Right lobe of liver (tissue), 4 donors: ENCODE measurements at regions not wholly inside any gene's neighbourhood (a gene's known extent, or its start where the extent isn't known, plus 50 kb on each side); places are given as distances from the start of the nearest gene placed in this dataset.

Experiments used
- POLR2A ChIP-seq: fragments of 450-650 bp; IDR thresholded peaks from one replicate; pipeline ENCODE4 v1.6.1; 2017; ENCODE audit warnings: antibody characterized with exemption, mild to moderate bottlenecking
- TF ChIP-seq, protein P1 (sequence below), 4 donors: fragments of 200-600 bp in 3 of 4; fragments of 450-650 bp in 1 of 4; IDR thresholded peaks; one replicate each; pipeline versions ENCODE4 v1.5.1 to v1.8.0; 2016 to 2022; ENCODE audit warnings: antibody characterized with exemption in 4 of 4, mild to moderate bottlenecking in 2 of 4
- donor health status: DM: no; HTN: no; CAD: no.
- donor health status: DM: no; HTN: no; CAD: no.
- donor health status: DM: no; HTN: yes; CAD: no.

DNA sequence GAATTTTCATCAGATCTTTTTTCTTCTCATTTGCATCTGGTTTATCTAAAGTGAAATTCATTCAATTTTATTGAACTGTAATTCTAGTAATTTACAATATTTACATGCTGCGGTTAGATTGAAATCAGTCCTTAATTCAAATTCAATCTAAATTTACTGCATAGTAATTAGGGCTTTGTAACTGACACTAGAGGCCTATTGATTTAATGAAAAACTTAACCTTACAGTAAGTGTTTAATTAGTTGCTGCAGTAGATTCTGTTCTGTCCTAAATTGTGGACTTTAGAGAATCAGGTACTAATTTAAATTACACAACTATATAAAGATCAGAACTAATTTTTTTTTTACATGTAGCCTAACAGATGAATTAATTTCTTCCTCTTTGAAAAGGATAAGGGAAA lies 758.8 kb upstream of the TENM3 start:
- TF ChIP-seq, protein P1, sequence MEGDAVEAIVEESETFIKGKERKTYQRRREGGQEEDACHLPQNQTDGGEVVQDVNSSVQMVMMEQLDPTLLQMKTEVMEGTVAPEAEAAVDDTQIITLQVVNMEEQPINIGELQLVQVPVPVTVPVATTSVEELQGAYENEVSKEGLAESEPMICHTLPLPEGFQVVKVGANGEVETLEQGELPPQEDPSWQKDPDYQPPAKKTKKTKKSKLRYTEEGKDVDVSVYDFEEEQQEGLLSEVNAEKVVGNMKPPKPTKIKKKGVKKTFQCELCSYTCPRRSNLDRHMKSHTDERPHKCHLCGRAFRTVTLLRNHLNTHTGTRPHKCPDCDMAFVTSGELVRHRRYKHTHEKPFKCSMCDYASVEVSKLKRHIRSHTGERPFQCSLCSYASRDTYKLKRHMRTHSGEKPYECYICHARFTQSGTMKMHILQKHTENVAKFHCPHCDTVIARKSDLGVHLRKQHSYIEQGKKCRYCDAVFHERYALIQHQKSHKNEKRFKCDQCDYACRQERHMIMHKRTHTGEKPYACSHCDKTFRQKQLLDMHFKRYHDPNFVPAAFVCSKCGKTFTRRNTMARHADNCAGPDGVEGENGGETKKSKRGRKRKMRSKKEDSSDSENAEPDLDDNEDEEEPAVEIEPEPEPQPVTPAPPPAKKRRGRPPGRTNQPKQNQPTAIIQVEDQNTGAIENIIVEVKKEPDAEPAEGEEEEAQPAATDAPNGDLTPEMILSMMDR (IDR thresholded peaks at IDR 0.05), result no peak
- no peak for TF ChIP-seq POLR2A
